ENCODE measurements at regions not wholly inside any gene's neighbourhood (a gene's known extent, or its start where the extent isn't known, plus 50 kb on each side); places are given as distances from the start of the nearest gene placed in this dataset.

- no peak for DNase-seq (ENCODE audit: low read depth)
- Histone ChIP-seq H3K36me3 (ENCODE audit: control insufficient read depth, insufficient read depth, low read length) (no peaks in the 10 kb centered on the region), H3K27me3 (ENCODE audit: control insufficient read depth, insufficient read depth, low read length) (peaks cover 7% of the 10 kb centered on the region), H3K4me3 (ENCODE audit: low read depth, low read length) (no peak overlapping the region)
- FAIRE-seq = no peak
- TF ChIP-seq CTCF (IDR thresholded peaks at IDR 0.05; ENCODE audit: insufficient read depth, low read length, severe bottlenecking) = no peak
These were observed 137.8 kb downstream of the CSNK2A3 start for GRCh38 chr11:11215058-11215815.

GRCh38 chr11:11213117-11213516 lies 139.9 kb downstream of the CSNK2A3 start:
- DNase-seq (ENCODE audit: low read depth) = no peak
- TF ChIP-seq CTCF (IDR thresholded peaks at IDR 0.05; ENCODE audit: insufficient read depth, low read length, severe bottlenecking) = no peak
- Histone ChIP-seq H3K36me3 (ENCODE audit: control insufficient read depth, insufficient read depth, low read length) (no peaks in the 10 kb centered on the region), H3K4me3 (ENCODE audit: low read depth, low read length) (no peak overlapping the region), H3K27me3 (ENCODE audit: control insufficient read depth, insufficient read depth, low read length) (peaks cover 7% of the 10 kb centered on the region)
- no peak for FAIRE-seq

- no peak for TF ChIP-seq CTCF (IDR thresholded peaks at IDR 0.05; ENCODE audit: insufficient read depth, low read length, severe bottlenecking)
- DNase-seq (ENCODE audit: low read depth) (peak; percentile 53), FAIRE-seq (no peak)
- Histone ChIP-seq H3K36me3 (ENCODE audit: control insufficient read depth, insufficient read depth, low read length) (no peaks in the 10 kb centered on the region), H3K4me3 (ENCODE audit: low read depth, low read length) (no peak overlapping the region), H3K27me3 (ENCODE audit: control insufficient read depth, insufficient read depth, low read length) (peaks cover 7% of the 10 kb centered on the region)
These were observed 141.2 kb downstream of the CSNK2A3 start for GRCh38 chr11:11211888-11212287.

- FAIRE-seq = no peak
- Histone ChIP-seq H3K36me3 (ENCODE audit: control insufficient read depth, insufficient read depth, low read length) (no peaks in the 10 kb centered on the region), H3K4me3 (ENCODE audit: low read depth, low read length) (no peak overlapping the region), H3K27me3 (ENCODE audit: control insufficient read depth, insufficient read depth, low read length) (peaks cover 10% of the 10 kb centered on the region)
- no peak for TF ChIP-seq CTCF (IDR thresholded peaks at IDR 0.05; ENCODE audit: insufficient read depth, low read length, severe bottlenecking)
- peak; percentile 68 for DNase-seq (ENCODE audit: low read depth)
These were observed 141.9 kb downstream of the CSNK2A3 start for GRCh38 chr11:11211186-11211585.

GRCh38 chr11:11210446-11210845 lies 142.6 kb downstream of the CSNK2A3 start:
- FAIRE-seq = no peak
- H3K27me3 ChIP-seq (ENCODE audit: control insufficient read depth, insufficient read depth, low read length) = peaks cover 9% of the 10 kb centered on the region
- H3K36me3 ChIP-seq (ENCODE audit: control insufficient read depth, insufficient read depth, low read length) = no peaks in the 10 kb centered on the region
- TF ChIP-seq CTCF (IDR thresholded peaks at IDR 0.05; ENCODE audit: insufficient read depth, low read length, severe bottlenecking) = no peak
- H3K4me3 ChIP-seq (ENCODE audit: low read depth, low read length) = no peak overlapping the region
- no peak for DNase-seq (ENCODE audit: low read depth)

- no peaks in the 10 kb centered on the region for H3K36me3 ChIP-seq (ENCODE audit: control insufficient read depth, insufficient read depth, low read length)
- no peak for DNase-seq (ENCODE audit: low read depth)
These were observed 143.1 kb downstream of the CSNK2A3 start for GRCh38 chr11:11209967-11210366.

More at GRCh38 chr11:11209967-11210366, 143.1 kb downstream of the CSNK2A3 start:
- Histone ChIP-seq H3K27me3 (ENCODE audit: control insufficient read depth, insufficient read depth, low read length) (peaks cover 7% of the 10 kb centered on the region), H3K4me3 (ENCODE audit: low read depth, low read length) (no peak overlapping the region)
- FAIRE-seq = peak; percentile 81
- TF ChIP-seq CTCF (IDR thresholded peaks at IDR 0.05; ENCODE audit: insufficient read depth, low read length, severe bottlenecking) = no peak

Data from bronchial epithelial cell (primary cell).